Activated CD8-positive, alpha-beta memory T cell treated with anti-CD3 and anti-CD28 coated beads, Interleukin-2, amount 50 U/mL, for 1 hour (primary cell): ENCODE measurements at regions not wholly inside any gene's neighbourhood (a gene's known extent, or its start where the extent isn't known, plus 50 kb on each side); places are given as distances from the start of the nearest gene placed in this dataset.

Experiments
- DNase-seq: peaks from one replicate; pipeline ENCODE4 v3.0.0-alpha.2; 2020; ENCODE audit errors: extremely low read depth

GRCh38 chr6:21955053-21955595, 341.7 kb downstream of the PRL start:
- no peak for DNase-seq

- DNase-seq = no peak
Measured at GRCh38 chr6:21955951-21956350, 340.9 kb downstream of the PRL start.

DNA sequence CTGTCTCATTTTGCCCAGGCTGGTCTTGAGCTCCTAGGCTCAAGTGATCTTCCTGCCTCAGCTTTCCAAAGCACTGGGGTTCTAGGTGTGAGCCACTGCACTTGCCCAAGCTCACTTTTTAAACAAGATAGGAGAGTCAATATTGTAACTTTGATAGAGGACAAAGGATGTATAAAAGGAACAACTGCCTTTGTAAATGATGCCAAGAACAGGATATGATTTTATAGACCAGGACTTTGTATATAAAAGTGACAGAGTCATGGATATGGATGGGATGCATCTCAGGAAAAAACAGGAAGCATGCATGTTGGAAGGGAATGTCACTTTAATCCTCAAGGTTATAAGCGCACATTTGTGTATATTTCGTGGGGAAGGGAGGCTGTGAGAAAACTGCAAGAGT, 338.4 kb downstream of the PRL start:
- no peak for DNase-seq

- no peak for DNase-seq
Measured at GRCh38 chr6:21961226-21961625, 335.6 kb downstream of the PRL start.

GRCh38 chr6:21965016-21965415, 331.8 kb downstream of the PRL start:
- DNase-seq = no peak

DNA sequence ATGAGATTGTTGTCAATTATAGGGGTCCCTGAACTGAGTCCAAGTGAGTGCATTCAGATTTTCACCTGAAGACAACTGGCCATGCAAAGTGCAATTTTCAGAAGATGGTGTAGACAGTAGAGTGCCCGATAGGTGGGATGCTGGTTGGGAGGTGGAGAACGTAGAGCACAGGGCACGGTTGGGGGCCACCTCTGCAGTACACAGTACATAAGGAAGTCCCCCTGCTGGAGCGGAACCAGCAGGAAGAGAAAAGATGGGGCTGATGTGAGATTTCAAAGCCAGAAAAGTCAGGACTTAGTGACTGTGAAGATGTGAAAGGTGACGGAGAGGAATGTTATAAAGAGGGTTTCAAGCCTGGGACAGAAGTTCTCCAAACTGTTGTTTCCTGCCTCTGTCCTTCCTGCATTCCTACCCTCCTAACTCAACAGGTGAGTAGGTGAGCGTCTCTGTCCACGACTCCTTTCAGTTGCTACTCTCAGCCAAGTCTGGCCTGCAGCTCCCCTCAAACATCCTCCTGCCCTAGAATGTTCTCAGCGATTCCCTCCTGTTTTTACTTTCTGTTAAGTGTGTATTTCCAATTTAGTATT, 330.8 kb downstream of the PRL start:
- no peak for DNase-seq

- DNase-seq = no peak
Measured at GRCh38 chr6:21967056-21967974, 329.5 kb downstream of the PRL start.

GRCh38 chr6:21968411-21968810, 328.4 kb downstream of the PRL start:
- no peak for DNase-seq

DNA sequence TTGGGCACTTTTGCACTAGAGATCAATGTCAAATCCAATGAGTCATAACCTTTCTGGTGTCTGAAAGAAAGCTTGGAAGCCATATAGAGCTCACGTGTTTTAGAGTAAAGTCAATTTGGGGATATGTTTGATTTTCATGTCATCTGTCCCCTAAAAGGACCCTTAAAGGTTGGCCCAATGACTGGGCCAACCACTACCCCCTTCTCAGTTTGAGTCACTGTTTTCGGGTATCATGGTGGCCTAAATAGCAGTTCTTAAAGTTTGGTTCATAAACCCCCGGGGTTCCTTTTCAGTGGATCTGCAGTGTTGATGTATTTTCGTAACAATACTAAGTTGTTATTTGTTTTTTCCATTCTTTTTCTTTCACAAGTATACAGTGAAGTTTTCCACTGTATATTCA, 327.6 kb downstream of the PRL start:
- no peak for DNase-seq

DNA sequence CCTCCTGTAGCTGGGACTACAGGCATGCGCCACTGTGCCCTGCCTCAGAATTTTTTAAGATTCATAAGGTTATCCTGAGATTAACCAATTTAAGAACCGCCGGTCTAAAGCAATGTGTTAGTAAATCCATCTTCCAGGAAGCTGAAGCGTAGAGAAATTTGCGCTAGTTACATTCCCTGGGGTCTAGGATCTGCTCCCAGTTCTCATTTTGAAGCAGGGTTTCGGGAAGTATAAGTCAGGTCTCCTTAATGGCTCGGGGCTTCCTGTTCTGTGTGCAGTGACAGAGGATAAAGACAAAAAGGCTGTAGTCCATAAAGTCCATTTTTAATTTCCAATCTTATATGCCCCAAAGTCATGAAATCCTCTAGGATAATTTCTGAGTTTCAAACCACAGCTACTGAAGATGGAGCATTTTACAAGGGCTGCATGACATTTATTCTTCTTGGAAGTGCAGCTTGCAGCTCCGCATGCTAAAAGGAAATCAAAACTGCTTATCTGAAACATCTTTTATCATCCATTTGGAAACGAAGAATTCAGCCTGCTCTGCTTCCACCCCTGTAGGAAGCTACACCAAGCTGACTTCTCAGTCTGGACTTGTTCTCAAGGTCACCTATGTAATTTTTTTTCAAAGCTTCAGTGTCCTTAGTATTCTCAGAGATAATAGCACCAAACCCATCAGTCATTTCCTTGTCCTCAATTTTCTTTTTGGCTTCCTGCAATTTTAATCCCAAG, 326.1 kb downstream of the PRL start:
- DNase-seq = no peak

DNA sequence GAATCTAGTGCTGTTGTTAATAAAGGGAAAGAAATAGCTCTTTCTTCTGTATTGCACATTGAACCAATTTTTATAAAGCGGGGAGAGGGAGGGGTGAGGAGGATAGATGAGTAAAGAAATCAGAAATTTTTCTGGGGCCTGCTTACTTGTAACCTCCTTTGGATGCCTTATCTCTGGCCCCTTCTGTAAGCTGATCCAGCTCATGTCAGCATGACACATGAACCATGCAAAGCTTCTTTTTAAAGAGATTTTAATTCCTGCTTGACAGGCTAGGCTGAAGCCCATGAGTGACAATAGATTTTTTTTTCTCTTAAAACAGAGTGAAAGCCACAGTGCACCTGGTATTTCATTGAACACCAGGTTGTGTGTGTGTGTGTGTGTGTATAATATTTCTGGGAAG, 325.3 kb downstream of the PRL start:
- no peak for DNase-seq

DNA sequence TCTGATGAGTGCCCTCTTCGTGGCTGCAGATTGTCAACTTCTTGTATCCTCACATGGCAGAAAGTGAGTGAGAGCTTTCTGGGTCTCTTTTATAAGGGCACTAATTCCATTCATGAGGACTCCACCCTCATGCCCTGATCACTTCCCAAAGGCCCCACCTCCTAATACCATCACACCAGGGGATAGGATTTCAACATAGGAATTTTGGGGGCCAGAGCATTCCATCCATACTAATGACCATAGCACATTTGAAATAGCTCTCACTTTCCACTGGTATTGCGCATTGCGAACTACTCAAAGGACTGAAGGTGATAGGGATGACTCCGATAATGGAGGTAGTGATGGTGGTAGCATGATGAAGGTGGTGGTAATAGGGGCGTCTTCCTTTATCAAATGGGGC, 324.3 kb downstream of the PRL start:
- no peak for DNase-seq

- DNase-seq = no peak
Measured at GRCh38 chr6:21977346-21977745, 319.5 kb downstream of the PRL start.

GRCh38 chr6:21981235-21981833, 315.5 kb downstream of the PRL start:
- DNase-seq = no peak

DNA sequence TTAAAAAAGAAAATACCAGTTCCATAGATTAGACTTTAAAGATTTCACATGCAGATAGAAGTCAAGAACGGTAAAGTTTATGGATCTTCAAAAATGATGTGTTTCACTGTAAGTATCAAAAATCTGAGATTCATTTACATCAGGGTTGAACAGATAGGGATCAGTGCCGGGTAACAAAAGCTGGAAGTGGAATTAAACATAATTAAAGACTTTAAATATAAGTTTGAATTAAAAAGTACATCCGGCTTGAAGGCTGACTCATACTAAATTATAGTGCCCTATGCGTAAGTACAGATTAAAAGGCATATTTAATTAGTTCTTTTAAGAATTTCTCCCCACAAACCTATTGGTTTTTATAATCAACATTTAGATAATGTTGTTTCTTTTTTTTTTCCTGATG, 312.7 kb downstream of the PRL start:
- no peak for DNase-seq

- DNase-seq = no peak
Measured at GRCh38 chr6:21984561-21984960, 312.3 kb downstream of the PRL start.

DNA sequence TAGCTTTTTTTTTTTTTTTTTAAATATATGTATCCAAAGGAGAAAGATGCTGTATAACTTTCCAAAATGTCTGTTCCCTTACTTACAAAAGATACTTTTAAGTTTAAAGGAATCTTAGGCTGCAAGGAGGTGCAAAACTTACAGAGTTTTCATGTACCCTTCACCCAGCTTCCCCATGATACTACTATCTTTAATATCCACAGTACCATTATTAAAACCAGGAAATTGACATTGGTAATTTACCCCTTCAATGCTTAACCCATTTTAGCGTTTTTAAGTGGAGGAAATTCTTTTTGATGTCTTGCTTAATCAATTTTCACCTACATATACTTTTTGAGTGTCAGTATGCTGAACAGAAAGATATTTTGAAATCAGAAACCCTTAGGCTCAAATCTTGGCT, 310.9 kb downstream of the PRL start:
- DNase-seq = no peak

- DNase-seq = no peak
Measured at GRCh38 chr6:21986703-21987102, 310.1 kb downstream of the PRL start.

- no peak for DNase-seq
Measured at GRCh38 chr6:21987501-21987957, 309.3 kb downstream of the PRL start.

DNA sequence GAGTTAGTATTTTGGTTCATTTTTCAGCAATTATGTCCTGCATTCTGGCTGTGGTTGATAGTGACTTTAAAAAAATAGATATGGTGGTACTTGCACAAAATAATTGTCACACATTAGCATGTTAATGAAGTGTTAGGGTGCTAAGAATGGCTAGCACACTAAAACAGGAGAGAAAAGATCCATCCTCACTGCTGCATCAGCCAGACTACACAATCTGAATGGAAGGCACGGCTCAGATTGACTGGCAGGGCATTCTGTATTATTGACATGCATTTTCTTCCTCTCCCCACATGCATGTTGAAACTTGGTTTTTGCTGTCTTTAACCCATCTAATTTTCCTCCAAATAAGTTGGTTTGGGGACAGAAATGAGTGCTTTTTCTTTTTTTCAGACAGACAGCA, 306.3 kb downstream of the PRL start:
- DNase-seq = no peak

- no peak for DNase-seq
Measured at GRCh38 chr6:21992178-21992967, 304.5 kb downstream of the PRL start.
